Left renal pelvis (tissue), 4 donors: ENCODE measurements at regions not wholly inside any gene's neighbourhood (a gene's known extent, or its start where the extent isn't known, plus 50 kb on each side); places are given as distances from the start of the nearest gene placed in this dataset.

Experiments
- DNase-seq, 4 donors: peaks; one replicate each; pipeline ENCODE4 v3.0.0-alpha.2; 2013; ENCODE audit warnings: low read depth in 4 of 4, low spot score in 3 of 4

- DNase-seq = no peak
Observed at GRCh38 chrX:16222151-16222550, 54.9 kb downstream of the MAGEB17 start.

GRCh38 chrX:16223385-16223784 lies 56.1 kb downstream of the MAGEB17 start:
- DNase-seq = no peak

GRCh38 chrX:16239211-16239610 lies 71.9 kb downstream of the MAGEB17 start:
- no peak for DNase-seq

GRCh38 chrX:16240231-16240905 lies 73.1 kb downstream of the MAGEB17 start:
- DNase-seq = no peak

- DNase-seq = no peak
Observed at GRCh38 chrX:16240968-16241367, 73.7 kb downstream of the MAGEB17 start.

GRCh38 chrX:16250296-16250695 lies 83.0 kb downstream of the MAGEB17 start:
- no peak for DNase-seq

- no peak for DNase-seq
Observed at GRCh38 chrX:16251782-16252181, 84.5 kb downstream of the MAGEB17 start.

GRCh38 chrX:16258882-16259281 lies 91.6 kb downstream of the MAGEB17 start:
- no peak for DNase-seq

GRCh38 chrX:16267431-16267830 lies 100.2 kb downstream of the MAGEB17 start:
- no peak for DNase-seq

GRCh38 chrX:16268206-16268605 lies 100.9 kb downstream of the MAGEB17 start:
- no peak for DNase-seq

- DNase-seq = no peak
Observed at GRCh38 chrX:16278927-16279326, 111.6 kb downstream of the MAGEB17 start.

GRCh38 chrX:16282209-16282608 lies 114.9 kb downstream of the MAGEB17 start:
- DNase-seq = no peak

GRCh38 chrX:16284842-16285241 lies 117.6 kb downstream of the MAGEB17 start:
- no peak for DNase-seq

GRCh38 chrX:16290997-16291396 lies 123.7 kb downstream of the MAGEB17 start:
- DNase-seq = no peak

- DNase-seq = no peak
Observed at GRCh38 chrX:16300831-16301230, 133.6 kb downstream of the MAGEB17 start.

- no peak for DNase-seq
Observed at GRCh38 chrX:16304751-16305150, 137.5 kb downstream of the MAGEB17 start.

- DNase-seq = no peak
Observed at GRCh38 chrX:16305187-16305586, 137.9 kb downstream of the MAGEB17 start.

- no peak for DNase-seq
Observed at GRCh38 chrX:16307950-16308349, 140.7 kb downstream of the MAGEB17 start.

- no peak for DNase-seq
Observed at GRCh38 chrX:16308773-16309172, 141.5 kb downstream of the MAGEB17 start.

GRCh38 chrX:16310326-16310725 lies 143.0 kb downstream of the MAGEB17 start:
- peak in 3 of 4 donors; percentile 5 to 17 (median 14) for DNase-seq

GRCh38 chrX:16311671-16312070 lies 144.4 kb downstream of the MAGEB17 start:
- no peak for DNase-seq

- no peak for DNase-seq
Observed at GRCh38 chrX:16312761-16313623, 145.7 kb downstream of the MAGEB17 start.
